ENCODE measurements at regions not wholly inside any gene's neighbourhood (a gene's known extent, or its start where the extent isn't known, plus 50 kb on each side); places are given as distances from the start of the nearest gene placed in this dataset.

GRCh38 chr10:78377356-78377755 lies 343.7 kb downstream of the RPS24 start:
- TF ChIP-seq POLR2AphosphoS5 (IDR thresholded peaks at IDR 0.05; ENCODE audit: low read depth, low read length) (no peak), SIN3A (IDR thresholded peaks at IDR 0.05; ENCODE audit: borderline replicate concordance, insufficient read depth, low read length) (no peak)
